ENCODE measurements at regions not wholly inside any gene's neighbourhood (a gene's known extent, or its start where the extent isn't known, plus 50 kb on each side); places are given as distances from the start of the nearest gene placed in this dataset.

DNA sequence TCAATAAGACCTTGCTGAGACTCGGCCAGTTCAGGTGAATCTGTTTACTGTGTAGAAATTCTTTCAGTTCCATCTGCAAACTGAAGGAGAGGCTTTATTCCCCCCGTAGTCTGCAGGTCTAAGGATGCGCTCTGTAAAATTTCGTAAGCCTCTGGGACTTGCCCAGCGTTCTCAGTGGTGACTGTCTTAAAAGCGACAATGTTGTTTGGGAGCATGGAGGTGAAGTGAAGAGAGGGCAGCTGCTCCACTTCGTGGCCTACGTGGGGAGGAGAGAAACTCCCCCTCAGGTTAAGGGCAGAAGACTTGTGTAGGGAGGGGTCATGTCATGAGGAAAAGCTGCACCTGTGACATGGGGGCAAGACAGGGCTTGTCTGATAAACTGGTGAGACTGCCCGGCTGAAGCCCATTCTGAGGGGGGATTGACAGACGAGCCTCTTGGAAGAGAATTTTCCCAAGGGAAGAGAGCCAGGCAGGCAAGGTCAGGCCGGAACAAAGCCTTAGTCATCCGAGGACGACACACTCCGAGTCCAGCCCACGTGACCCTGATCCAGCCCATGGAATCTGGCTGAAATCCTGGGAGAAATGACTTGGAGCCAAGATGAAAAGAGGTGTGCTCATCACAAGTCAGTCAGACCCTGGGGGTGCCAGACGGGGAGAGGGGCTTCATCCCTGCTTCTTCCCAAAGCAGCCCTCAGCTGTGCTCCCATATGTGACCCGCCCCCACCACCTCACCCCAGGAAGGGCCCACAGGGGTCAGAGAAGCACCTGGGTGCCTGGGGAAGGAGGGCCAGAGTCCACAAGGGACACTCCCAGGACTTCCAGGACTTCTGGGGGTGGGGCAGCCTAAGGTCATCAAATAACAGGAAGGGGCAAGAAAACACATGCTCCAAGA is 88.5 kb upstream of the SH3BP4 start:
- DNase-seq (ENCODE audit: low read depth, low spot score) (no peak), ATAC-seq (no peak), FAIRE-seq (no peak)
- TF ChIP-seq NRF1 (conservative IDR thresholded peaks at IDR 0.05; ENCODE audit: low read depth, low read length) (no peak), RFX5 (IDR thresholded peaks at IDR 0.05; ENCODE audit: low read depth, low read length) (no peak), MXI1 (IDR thresholded peaks at IDR 0.05; ENCODE audit: low read depth, low read length) (no peak), MYC (IDR thresholded peaks at IDR 0.05; ENCODE audit: insufficient read depth, insufficient read length, insufficient replicate concordance, low read length, severe bottlenecking) (no peak), HDGF (IDR thresholded peaks at IDR 0.05) (no peak), CREB1 (IDR thresholded peaks at IDR 0.05; ENCODE audit: low read depth) (no peak), BRCA1 (IDR thresholded peaks at IDR 0.05; ENCODE audit: low read depth, low read length) (no peak), CHD4 (IDR thresholded peaks at IDR 0.05) (no peak)
- Histone ChIP-seq H3K4me1 (ENCODE audit: control insufficient read depth, insufficient read depth, low read length) (no peaks in the 10 kb centered on the region), H3K79me2 (ENCODE audit: control insufficient read depth, insufficient read depth, low read length) (no peaks in the 10 kb centered on the region), H2AFZ (ENCODE audit: control insufficient read depth, low read depth, low read length) (no peak overlapping the region), H3K27ac (ENCODE audit: control insufficient read depth, insufficient read depth) (no peak overlapping the region), H3K36me3 (ENCODE audit: control insufficient read depth in 2 of 2, insufficient read depth in 2 of 2, low read length in 1 of 2) (no peaks in the 10 kb centered on the region), H4K20me1 (ENCODE audit: control insufficient read depth, insufficient read depth) (no peaks in the 10 kb centered on the region), H3K27me3 (replicated peaks in 1 of 2; ENCODE audit: control insufficient read depth in 2 of 2, insufficient read depth in 2 of 2, low read length in 1 of 2) (no peaks in the 10 kb centered on the region), H3K4me2 (ENCODE audit: control insufficient read depth, insufficient read depth) (no peak overlapping the region), H3K9ac (ENCODE audit: control insufficient read depth, insufficient read depth, low read length) (no peak overlapping the region), H3K9me3 (replicated peaks; ENCODE audit: control insufficient read depth, insufficient read depth, low read length) (no peaks in the 10 kb centered on the region; the same call in 2 of the 3 replicates), H3K4me3 (no peak overlapping the region)
- ChIA-PET CTCF (no interaction called here), RAD21 (ENCODE audit: unreplicated experiment) (no interaction called here), POLR2A (no interaction called here), SMC1A (ENCODE audit: uncharacterized antibody, unreplicated experiment) (no interaction called here)
- intact Hi-C loops (cut with micrococcal nuclease; ENCODE audit: unreplicated experiment) = no loop called here
- in situ Hi-C loops (cut with MboI) = no loop called here
- 40% methylated on average over 17 of the region's 17 CpGs for WGBS (ENCODE audit: insufficient coverage, insufficient replicate concordance, low lambda C conversion rate, missing lambda C conversion rate)
- BruUV-seq (replicated peaks) = no TSS peak
